Chondrocyte (in vitro differentiated cells): ENCODE measurements at regions not wholly inside any gene's neighbourhood (a gene's known extent, or its start where the extent isn't known, plus 50 kb on each side); places are given as distances from the start of the nearest gene placed in this dataset.

ENCODE experiments used
- DNase-seq: peaks from one replicate; pipeline ENCODE4 v3.0.0; 2021; ENCODE audit warnings: mixed read lengths, low spot score
- H3K27ac Mint-ChIP-seq: one replicate; pipeline ENCODE4 v1.8.0; 2021; ENCODE audit warnings: mild to moderate bottlenecking, moderate library complexity, mixed read lengths; ENCODE audit not compliant: unreplicated experiment
- H3K27me3 Mint-ChIP-seq: 2 replicates; pipeline ENCODE4 v1.8.0; 2021; ENCODE audit warnings: low read depth, mixed read lengths
- H3K36me3 Mint-ChIP-seq: 2 replicates; pipeline ENCODE4 v1.8.0; 2021; ENCODE audit warnings: low read depth, mixed read lengths
- H3K4me1 Mint-ChIP-seq: 2 replicates; pipeline ENCODE4 v1.8.0; 2021; ENCODE audit warnings: low read depth, mild to moderate bottlenecking, mixed read lengths
- H3K4me3 Mint-ChIP-seq: one replicate; pipeline ENCODE4 v1.8.0; 2021; ENCODE audit warnings: mild to moderate bottlenecking, moderate library complexity, mixed read lengths; ENCODE audit not compliant: unreplicated experiment
- H3K9me3 Mint-ChIP-seq: 2 replicates; pipeline ENCODE4 v1.8.0; 2021; ENCODE audit warnings: low read depth, mixed read lengths
- CTCF ChIP-seq: fragments of 200-600 bp; sonication (generic); IDR thresholded peaks from 2 replicates; pipeline ENCODE4 v1.5.0; 2021; ENCODE audit warnings: antibody characterized with exemption, mild to moderate bottlenecking, moderate library complexity

- Mint-ChIP-seq H3K9me3 (peaks cover 26% of the 10 kb centered on the region), H3K27me3 (no peaks in the 10 kb centered on the region), H3K36me3 (no peaks in the 10 kb centered on the region), H3K4me1 (no peaks in the 10 kb centered on the region), H3K4me3 (no peak overlapping the region), H3K27ac (no peak overlapping the region)
- no peak for TF ChIP-seq CTCF
- DNase-seq, result no peak
Measured at GRCh38 chr19:23065306-23065705, 51.5 kb upstream of the ZNF730 start.

GRCh38 chr19:23062921-23063320 is 53.9 kb upstream of the ZNF730 start:
- peaks cover 37% of the 10 kb centered on the region for H3K9me3 Mint-ChIP-seq
- no peak overlapping the region for H3K4me3 Mint-ChIP-seq
- H3K27me3 Mint-ChIP-seq, result no peaks in the 10 kb centered on the region

GRCh38 chr19:23060016-23060415 is 56.8 kb upstream of the ZNF730 start:
- Mint-ChIP-seq H3K4me1 (no peaks in the 10 kb centered on the region), H3K27me3 (no peaks in the 10 kb centered on the region), H3K9me3 (peaks cover 43% of the 10 kb centered on the region), H3K36me3 (no peaks in the 10 kb centered on the region), H3K4me3 (no peak overlapping the region), H3K27ac (no peak overlapping the region)
- no peak for DNase-seq
- TF ChIP-seq CTCF, result no peak

More at GRCh38 chr19:23062921-23063320, 53.9 kb upstream of the ZNF730 start:
- Mint-ChIP-seq H3K4me1 (no peaks in the 10 kb centered on the region), H3K27ac (no peak overlapping the region), H3K36me3 (no peaks in the 10 kb centered on the region)
- DNase-seq, result no peak
- TF ChIP-seq CTCF, result no peak

GRCh38 chr19:23056516-23056915 is 53.5 kb upstream of the ZNF728 start:
- Mint-ChIP-seq H3K27me3 (no peaks in the 10 kb centered on the region), H3K36me3 (no peaks in the 10 kb centered on the region), H3K27ac (no peak overlapping the region), H3K4me3 (no peak overlapping the region), H3K9me3 (peaks cover 60% of the 10 kb centered on the region), H3K4me1 (no peaks in the 10 kb centered on the region)
- no peak for DNase-seq
- TF ChIP-seq CTCF, result no peak

DNA sequence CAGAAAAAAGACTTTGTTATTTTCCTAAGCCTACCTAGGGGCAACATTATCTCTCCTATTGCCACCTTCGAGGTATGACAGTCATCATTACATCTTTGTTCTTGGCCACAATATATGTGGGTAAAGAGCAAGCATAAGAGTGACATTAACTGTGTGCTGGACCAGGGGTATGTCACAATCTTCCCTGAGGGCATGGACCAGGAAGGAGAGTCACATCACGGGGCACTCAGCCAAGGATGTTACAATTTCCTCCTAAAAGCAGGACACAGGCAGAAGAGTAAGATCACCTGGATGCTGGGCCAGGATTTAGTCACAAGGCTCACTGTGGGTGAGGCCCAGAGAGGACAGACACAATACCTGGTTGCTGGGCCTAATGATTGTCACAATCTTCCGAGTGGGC is 53.0 kb upstream of the ZNF728 start:
- peaks cover 60% of the 10 kb centered on the region for H3K9me3 Mint-ChIP-seq
- H3K36me3 Mint-ChIP-seq, result no peaks in the 10 kb centered on the region
- TF ChIP-seq CTCF, result no peak
- H3K4me1 Mint-ChIP-seq, result no peaks in the 10 kb centered on the region
- no peak overlapping the region for H3K4me3 Mint-ChIP-seq
- no peak overlapping the region for H3K27ac Mint-ChIP-seq
- no peaks in the 10 kb centered on the region for H3K27me3 Mint-ChIP-seq
- DNase-seq, result no peak
